ENCODE measurements at regions not wholly inside any gene's neighbourhood (a gene's known extent, or its start where the extent isn't known, plus 50 kb on each side); places are given as distances from the start of the nearest gene placed in this dataset.

GRCh38 chr20:59402681-59403080, 102.3 kb downstream of the EDN3 start:
- 1% methylated on average over 9 of the region's 9 CpGs for WGBS (ENCODE audit: insufficient coverage, low coverage, missing lambda C conversion rate)
- Histone ChIP-seq H3K9me1 (ENCODE audit: control insufficient read depth, insufficient read depth, low read length) (no peaks in the 10 kb centered on the region), H3K9me3 (replicated peaks; ENCODE audit: control insufficient read depth, insufficient read depth, low read depth, low read length) (no peaks in the 10 kb centered on the region), H3K79me2 (ENCODE audit: control insufficient read depth, insufficient read depth, low read length) (no peaks in the 10 kb centered on the region), H3K9ac (ENCODE audit: insufficient read depth in 1 of 2, low read depth in 2 of 2, low read length in 2 of 2) (no peak overlapping the region), H3K36me3 (ENCODE audit: control insufficient read depth, insufficient read depth, low read length) (no peaks in the 10 kb centered on the region), H4K20me1 (replicated peaks; ENCODE audit: control insufficient read depth, insufficient read depth, low read length) (peaks cover 6% of the 10 kb centered on the region; the same call in 1 of the 2 replicates), H3K4me1 (replicated peaks in 1 of 2; ENCODE audit: control insufficient read depth in 2 of 2, insufficient read depth in 2 of 2, low read length in 2 of 2) (peaks cover 0 to 9% of the 10 kb centered on the region in 2 experiments; a peak in 2 of 5 replicates), H2AFZ (ENCODE audit: low read depth, low read length) (no peak overlapping the region), H3K4me3 (no peak overlapping the region), H3K4me2 (ENCODE audit: insufficient read depth, low read length) (no peak overlapping the region), H3K27me3 (ENCODE audit: control insufficient read depth in 2 of 2, insufficient read depth in 2 of 2, low read length in 2 of 2) (peaks cover 12 to 56% of the 10 kb centered on the region in 2 experiments; a peak in 4 of 5 replicates), H3K27ac (ENCODE audit: extremely low read depth, low read depth, low read length) (no peak overlapping the region)
- no peak for ATAC-seq
- in situ Hi-C loops (cut with MboI), result no loop called here
- DNase-seq (ENCODE audit: extremely low read depth in 1 of 4, low spot score in 3 of 4), result no peak
- no TSS peak for BruUV-seq (replicated peaks)
- TF ChIP-seq ZMIZ1 (IDR thresholded peaks at IDR 0.05; ENCODE audit: low read depth in 2 of 2, low read length in 2 of 2), result no peak
- TF ChIP-seq ZZZ3 (IDR thresholded peaks at IDR 0.05), result no peak
- POLR2A ChIA-PET, result no interaction called here
- CTCF ChIA-PET (ENCODE audit: low intra/inter-chr PET ratio), result interaction anchor here (2.0 kb wide), 1 partner anchor 534 kb away, joined by 11 read pairs; no protein-coding TSS in a partner anchor
- intact Hi-C loops (cut with micrococcal nuclease), result loop anchor here (1.0 to 5.0 kb wide), 2 partner anchors 315 to 535 kb away; no protein-coding TSS in a partner anchor
- FAIRE-seq, result no peak

Data from K562 (cell line).